Mammary epithelial cell (primary cell): ENCODE measurements at regions not wholly inside any gene's neighbourhood (a gene's known extent, or its start where the extent isn't known, plus 50 kb on each side); places are given as distances from the start of the nearest gene placed in this dataset.

Experiments used
- EZH2 ChIP-seq: IDR thresholded peaks from 2 replicates; pipeline ENCODE4 v1.6.1; 2012; ENCODE audit warnings: low read length, inconsistent platforms, borderline replicate concordance
- TF ChIP-seq, protein P1 (sequence below), 2 donors: IDR thresholded peaks in 1 of 2; conservative IDR thresholded peaks in 1 of 2; 2 replicates each; pipeline ENCODE4 v1.5.1; 2011 to 2012; ENCODE audit warnings: inconsistent platforms in 2 of 2, low read length in 2 of 2, mild to moderate bottlenecking in 2 of 2, control low read depth in 1 of 2, low read depth in 1 of 2; ENCODE audit not compliant: insufficient read depth in 1 of 2; ENCODE audit errors: extremely low read depth in 1 of 2

DNA sequence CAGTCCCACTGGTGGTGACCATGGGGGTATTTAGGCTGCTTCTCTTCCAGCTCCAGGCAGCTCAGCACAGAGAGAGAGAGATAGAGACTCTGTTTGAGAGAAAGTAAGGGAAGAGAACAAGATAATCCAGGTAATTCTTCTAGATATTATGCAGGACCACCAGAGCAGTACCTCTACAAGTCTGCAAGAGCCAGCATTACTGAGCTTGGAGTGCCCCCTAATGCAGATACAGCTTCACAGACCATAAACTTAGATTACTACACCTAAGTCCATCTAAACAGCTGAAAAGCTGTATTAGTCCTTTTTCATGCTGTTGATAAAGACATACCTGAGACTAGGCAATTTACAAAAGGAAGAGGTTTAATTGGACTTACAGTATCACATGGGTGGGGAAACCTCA is 570.3 kb downstream of the LRRIQ3 start:
- TF ChIP-seq, protein P1, sequence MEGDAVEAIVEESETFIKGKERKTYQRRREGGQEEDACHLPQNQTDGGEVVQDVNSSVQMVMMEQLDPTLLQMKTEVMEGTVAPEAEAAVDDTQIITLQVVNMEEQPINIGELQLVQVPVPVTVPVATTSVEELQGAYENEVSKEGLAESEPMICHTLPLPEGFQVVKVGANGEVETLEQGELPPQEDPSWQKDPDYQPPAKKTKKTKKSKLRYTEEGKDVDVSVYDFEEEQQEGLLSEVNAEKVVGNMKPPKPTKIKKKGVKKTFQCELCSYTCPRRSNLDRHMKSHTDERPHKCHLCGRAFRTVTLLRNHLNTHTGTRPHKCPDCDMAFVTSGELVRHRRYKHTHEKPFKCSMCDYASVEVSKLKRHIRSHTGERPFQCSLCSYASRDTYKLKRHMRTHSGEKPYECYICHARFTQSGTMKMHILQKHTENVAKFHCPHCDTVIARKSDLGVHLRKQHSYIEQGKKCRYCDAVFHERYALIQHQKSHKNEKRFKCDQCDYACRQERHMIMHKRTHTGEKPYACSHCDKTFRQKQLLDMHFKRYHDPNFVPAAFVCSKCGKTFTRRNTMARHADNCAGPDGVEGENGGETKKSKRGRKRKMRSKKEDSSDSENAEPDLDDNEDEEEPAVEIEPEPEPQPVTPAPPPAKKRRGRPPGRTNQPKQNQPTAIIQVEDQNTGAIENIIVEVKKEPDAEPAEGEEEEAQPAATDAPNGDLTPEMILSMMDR (conservative IDR thresholded peaks at IDR 0.05 in 1 of 2, IDR thresholded peaks at IDR 0.05 in 1 of 2; ENCODE audit: extremely low read depth in 1 of 2, insufficient read depth in 1 of 2, low read depth in 1 of 2, low read length in 2 of 2): no peak
- TF ChIP-seq EZH2: no peak
